NB4 (cell line): ENCODE measurements at regions not wholly inside any gene's neighbourhood (a gene's known extent, or its start where the extent isn't known, plus 50 kb on each side); places are given as distances from the start of the nearest gene placed in this dataset.

Experiments used
- MAX ChIP-seq: IDR thresholded peaks from 2 replicates; pipeline ENCODE4 v1.6.1; 2011; ENCODE audit warnings: low read depth, low read length
- POLR2A ChIP-seq: IDR thresholded peaks from 2 replicates; pipeline ENCODE4 v1.6.1; 2011; ENCODE audit warnings: mild to moderate bottlenecking; ENCODE audit not compliant: insufficient read length; ENCODE audit errors: extremely low read depth
- TF ChIP-seq, protein P1 (sequence below): IDR thresholded peaks from one replicate; pipeline ENCODE4 v1.5.1; 2012; ENCODE audit warnings: low read depth, low read length

DNA sequence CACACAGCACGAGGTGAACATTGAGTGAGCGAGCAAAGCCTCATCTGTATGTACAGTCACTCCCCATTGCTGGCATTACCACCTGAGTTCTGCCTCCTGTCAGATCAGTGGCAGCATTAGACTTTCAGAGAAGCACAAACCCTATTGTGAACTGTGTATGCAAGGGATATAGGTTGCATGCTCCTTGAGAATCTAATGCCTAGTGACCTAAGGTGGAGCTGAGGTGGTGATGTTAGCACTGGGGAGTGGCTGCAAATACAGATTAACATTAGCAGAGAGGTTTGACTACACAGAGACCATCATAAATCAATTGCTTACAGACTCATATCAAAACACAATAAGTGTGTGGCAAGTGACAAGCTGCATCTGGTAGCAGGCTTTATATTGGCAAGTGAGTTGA lies 262.5 kb upstream of the ANO5 start:
- TF ChIP-seq POLR2A (no peak), MAX (no peak)
- TF ChIP-seq, protein P1, sequence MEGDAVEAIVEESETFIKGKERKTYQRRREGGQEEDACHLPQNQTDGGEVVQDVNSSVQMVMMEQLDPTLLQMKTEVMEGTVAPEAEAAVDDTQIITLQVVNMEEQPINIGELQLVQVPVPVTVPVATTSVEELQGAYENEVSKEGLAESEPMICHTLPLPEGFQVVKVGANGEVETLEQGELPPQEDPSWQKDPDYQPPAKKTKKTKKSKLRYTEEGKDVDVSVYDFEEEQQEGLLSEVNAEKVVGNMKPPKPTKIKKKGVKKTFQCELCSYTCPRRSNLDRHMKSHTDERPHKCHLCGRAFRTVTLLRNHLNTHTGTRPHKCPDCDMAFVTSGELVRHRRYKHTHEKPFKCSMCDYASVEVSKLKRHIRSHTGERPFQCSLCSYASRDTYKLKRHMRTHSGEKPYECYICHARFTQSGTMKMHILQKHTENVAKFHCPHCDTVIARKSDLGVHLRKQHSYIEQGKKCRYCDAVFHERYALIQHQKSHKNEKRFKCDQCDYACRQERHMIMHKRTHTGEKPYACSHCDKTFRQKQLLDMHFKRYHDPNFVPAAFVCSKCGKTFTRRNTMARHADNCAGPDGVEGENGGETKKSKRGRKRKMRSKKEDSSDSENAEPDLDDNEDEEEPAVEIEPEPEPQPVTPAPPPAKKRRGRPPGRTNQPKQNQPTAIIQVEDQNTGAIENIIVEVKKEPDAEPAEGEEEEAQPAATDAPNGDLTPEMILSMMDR: no peak
